ENCODE measurements at regions not wholly inside any gene's neighbourhood (a gene's known extent, or its start where the extent isn't known, plus 50 kb on each side); places are given as distances from the start of the nearest gene placed in this dataset.

DNA sequence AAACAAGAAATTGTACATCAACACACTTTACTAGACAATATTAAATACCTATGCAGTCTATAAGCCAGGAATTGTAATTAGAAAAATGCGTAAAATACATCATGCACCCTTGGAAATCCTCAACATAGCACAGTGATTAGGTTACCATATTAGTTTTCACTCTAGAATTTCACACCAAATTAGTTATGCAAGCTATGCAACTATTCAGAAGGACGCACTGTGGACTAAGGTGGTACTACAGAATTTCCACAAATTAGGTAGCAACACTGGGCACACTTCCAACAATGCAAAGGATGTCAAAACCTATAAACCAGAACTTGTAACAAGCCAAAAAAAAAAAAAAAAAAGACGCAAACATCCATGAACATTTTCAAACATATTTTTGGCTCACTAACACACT lies 71.1 kb upstream of the ZCCHC13 start:
- intact Hi-C loops (cut with micrococcal nuclease; ENCODE audit: unreplicated experiment): no loop called here
- BruUV-seq (replicated peaks): no TSS peak
- TF ChIP-seq, protein P1, sequence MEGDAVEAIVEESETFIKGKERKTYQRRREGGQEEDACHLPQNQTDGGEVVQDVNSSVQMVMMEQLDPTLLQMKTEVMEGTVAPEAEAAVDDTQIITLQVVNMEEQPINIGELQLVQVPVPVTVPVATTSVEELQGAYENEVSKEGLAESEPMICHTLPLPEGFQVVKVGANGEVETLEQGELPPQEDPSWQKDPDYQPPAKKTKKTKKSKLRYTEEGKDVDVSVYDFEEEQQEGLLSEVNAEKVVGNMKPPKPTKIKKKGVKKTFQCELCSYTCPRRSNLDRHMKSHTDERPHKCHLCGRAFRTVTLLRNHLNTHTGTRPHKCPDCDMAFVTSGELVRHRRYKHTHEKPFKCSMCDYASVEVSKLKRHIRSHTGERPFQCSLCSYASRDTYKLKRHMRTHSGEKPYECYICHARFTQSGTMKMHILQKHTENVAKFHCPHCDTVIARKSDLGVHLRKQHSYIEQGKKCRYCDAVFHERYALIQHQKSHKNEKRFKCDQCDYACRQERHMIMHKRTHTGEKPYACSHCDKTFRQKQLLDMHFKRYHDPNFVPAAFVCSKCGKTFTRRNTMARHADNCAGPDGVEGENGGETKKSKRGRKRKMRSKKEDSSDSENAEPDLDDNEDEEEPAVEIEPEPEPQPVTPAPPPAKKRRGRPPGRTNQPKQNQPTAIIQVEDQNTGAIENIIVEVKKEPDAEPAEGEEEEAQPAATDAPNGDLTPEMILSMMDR (conservative IDR thresholded peaks at IDR 0.05; ENCODE audit: low read length): no peak
- TF ChIP-seq EZH2phosphoT487 (IDR thresholded peaks at IDR 0.05; ENCODE audit: borderline replicate concordance, low read depth, low read length): no peak
- Histone ChIP-seq H3K79me2 (ENCODE audit: insufficient read depth, low read depth, low read length) (no peaks in the 10 kb centered on the region), H3K27ac (ENCODE audit: low read depth, low read length, poor library complexity, severe bottlenecking) (no peak overlapping the region), H3K4me1 (ENCODE audit: insufficient read depth, low read length, poor library complexity, severe bottlenecking) (no peaks in the 10 kb centered on the region), H3K9me2 (ENCODE audit: insufficient read depth, low read length) (no peaks in the 10 kb centered on the region), H2AFZ (ENCODE audit: low read length) (no peak overlapping the region), H3K36me3 (ENCODE audit: insufficient read depth, low read length) (peaks cover 8% of the 10 kb centered on the region), H3K4me3 (ENCODE audit: low read depth, low read length, poor library complexity, severe bottlenecking) (no peak overlapping the region), H4K20me1 (ENCODE audit: insufficient read depth, low read length) (no peaks in the 10 kb centered on the region), H3K9me3 (ENCODE audit: low read length) (no peaks in the 10 kb centered on the region), H3K4me2 (ENCODE audit: low read length) (no peak overlapping the region)
- no peak for DNase-seq (ENCODE audit: low spot score)
- ChIA-PET CTCF (ENCODE audit: unreplicated experiment) (no interaction called here), POLR2A (interaction anchor here (0.6 kb wide), 1 partner anchor 285 kb away, joined by 3 read pairs; no protein-coding TSS in a partner anchor)

DNA sequence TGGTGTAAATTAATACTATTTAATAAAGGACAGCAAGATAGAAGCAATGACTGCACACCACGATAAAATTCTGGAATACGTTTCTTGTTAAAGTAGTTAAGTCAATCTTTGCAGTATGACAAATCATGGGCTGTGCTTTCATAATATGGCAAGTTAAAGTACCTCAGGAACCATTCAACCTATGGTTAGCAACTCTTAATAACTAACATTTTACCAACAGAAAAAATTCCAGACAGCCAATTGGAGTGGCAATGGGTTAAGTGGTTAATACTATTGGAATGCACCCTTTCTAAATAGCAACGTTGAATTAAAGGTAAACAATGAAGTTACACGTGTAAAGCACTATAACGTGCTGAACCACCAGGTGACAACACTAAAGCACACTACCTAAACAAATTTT lies 72.4 kb upstream of the ZCCHC13 start:
- ChIA-PET CTCF (ENCODE audit: unreplicated experiment) (no interaction called here), POLR2A (no interaction called here)
- Histone ChIP-seq H3K9me3 (ENCODE audit: low read length) (no peaks in the 10 kb centered on the region), H3K79me2 (ENCODE audit: insufficient read depth, low read depth, low read length) (no peaks in the 10 kb centered on the region), H3K4me1 (ENCODE audit: insufficient read depth, low read length, poor library complexity, severe bottlenecking) (no peaks in the 10 kb centered on the region), H3K4me3 (ENCODE audit: low read depth, low read length, poor library complexity, severe bottlenecking) (no peak overlapping the region), H3K36me3 (ENCODE audit: insufficient read depth, low read length) (peaks cover 13% of the 10 kb centered on the region), H3K27ac (ENCODE audit: low read depth, low read length, poor library complexity, severe bottlenecking) (no peak overlapping the region), H2AFZ (ENCODE audit: low read length) (no peak overlapping the region), H3K9me2 (ENCODE audit: insufficient read depth, low read length) (no peaks in the 10 kb centered on the region), H3K4me2 (ENCODE audit: low read length) (no peak overlapping the region), H4K20me1 (ENCODE audit: insufficient read depth, low read length) (no peaks in the 10 kb centered on the region)
- intact Hi-C loops (cut with micrococcal nuclease; ENCODE audit: unreplicated experiment): no loop called here
- BruUV-seq (replicated peaks): no TSS peak
- TF ChIP-seq, protein P1 (conservative IDR thresholded peaks at IDR 0.05; ENCODE audit: low read length): no peak
- TF ChIP-seq EZH2phosphoT487 (IDR thresholded peaks at IDR 0.05; ENCODE audit: borderline replicate concordance, low read depth, low read length): no peak
- DNase-seq (ENCODE audit: low spot score): no peak

DNA sequence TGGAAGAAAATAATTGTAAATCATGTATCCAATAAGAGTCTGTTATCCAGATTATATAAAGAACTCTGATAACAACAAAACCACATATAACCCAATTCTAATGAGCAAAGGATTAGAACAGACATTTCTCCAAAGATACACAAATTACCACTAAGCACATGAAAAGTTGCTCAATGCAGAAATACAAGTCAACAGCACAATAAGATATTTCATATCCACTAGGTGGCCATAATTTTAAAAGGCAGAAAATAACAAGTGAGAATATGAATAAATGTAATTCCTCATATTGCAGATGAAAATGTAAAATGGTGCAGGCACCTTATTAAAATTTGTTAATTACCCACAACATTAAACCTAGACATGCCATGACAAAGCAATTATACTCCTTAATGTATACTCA lies 73.9 kb upstream of the ZCCHC13 start:
- TF ChIP-seq, protein P1 (conservative IDR thresholded peaks at IDR 0.05; ENCODE audit: low read length): 0 out of 2 replicates have a peak, but pooled peaks have one; percentile 23
- no peak for TF ChIP-seq EZH2phosphoT487 (IDR thresholded peaks at IDR 0.05; ENCODE audit: borderline replicate concordance, low read depth, low read length)
- no peak for DNase-seq (ENCODE audit: low spot score)
- Histone ChIP-seq H3K27ac (ENCODE audit: low read depth, low read length, poor library complexity, severe bottlenecking) (no peak overlapping the region), H3K79me2 (ENCODE audit: insufficient read depth, low read depth, low read length) (no peaks in the 10 kb centered on the region), H3K4me3 (ENCODE audit: low read depth, low read length, poor library complexity, severe bottlenecking) (no peak overlapping the region), H3K4me2 (ENCODE audit: low read length) (no peak overlapping the region), H2AFZ (ENCODE audit: low read length) (no peak overlapping the region), H3K36me3 (ENCODE audit: insufficient read depth, low read length) (peaks cover 22% of the 10 kb centered on the region), H4K20me1 (ENCODE audit: insufficient read depth, low read length) (no peaks in the 10 kb centered on the region), H3K9me3 (ENCODE audit: low read length) (no peaks in the 10 kb centered on the region), H3K9me2 (ENCODE audit: insufficient read depth, low read length) (no peaks in the 10 kb centered on the region), H3K4me1 (ENCODE audit: insufficient read depth, low read length, poor library complexity, severe bottlenecking) (no peaks in the 10 kb centered on the region)
- POLR2A ChIA-PET: no interaction called here
- CTCF ChIA-PET (ENCODE audit: unreplicated experiment): no interaction called here
- BruUV-seq (replicated peaks): no TSS peak
- intact Hi-C loops (cut with micrococcal nuclease; ENCODE audit: unreplicated experiment): no loop called here
